C4-2B (cell line): ENCODE measurements at regions not wholly inside any gene's neighbourhood (a gene's known extent, or its start where the extent isn't known, plus 50 kb on each side); places are given as distances from the start of the nearest gene placed in this dataset.

Experiments used
- H3K27ac ChIP-seq: fragments of 450-650 bp; 2 replicates; pipeline ENCODE4 v1.5.1; 2017
- CTCF ChIP-seq: fragments of 450-650 bp; conservative IDR thresholded peaks from 2 replicates; pipeline ENCODE4 v1.5.1; 2017; ENCODE audit warnings: mild to moderate bottlenecking
- ZFX ChIP-seq: fragments of 450-650 bp; IDR thresholded peaks from 2 replicates; pipeline ENCODE4 v1.6.1; 2017

- no peak overlapping the region for H3K27ac ChIP-seq
- TF ChIP-seq CTCF (no peak), ZFX (no peak)
Observed at GRCh38 chr16:5730783-5731182, 633.2 kb upstream of the EEF2KMT start.

GRCh38 chr16:5722116-5722619 is 624.6 kb upstream of the EEF2KMT start:
- no peak for TF ChIP-seq CTCF
- no peak for TF ChIP-seq ZFX

GRCh38 chr16:5715155-5715554 is 617.6 kb upstream of the EEF2KMT start:
- TF ChIP-seq CTCF (no peak), ZFX (no peak)
- H3K27ac ChIP-seq = no peak overlapping the region

More at GRCh38 chr16:5722116-5722619, 624.6 kb upstream of the EEF2KMT start:
- H3K27ac ChIP-seq = no peak overlapping the region

GRCh38 chr16:5709889-5710288 is 612.3 kb upstream of the EEF2KMT start:
- TF ChIP-seq ZFX (no peak), CTCF (no peak)
- no peak overlapping the region for H3K27ac ChIP-seq

GRCh38 chr16:5706211-5706610 is 608.6 kb upstream of the EEF2KMT start:
- TF ChIP-seq ZFX (no peak), CTCF (no peak)
- H3K27ac ChIP-seq = no peak overlapping the region

- TF ChIP-seq ZFX (no peak), CTCF (no peak)
Observed at GRCh38 chr16:5704271-5704670, 606.7 kb upstream of the EEF2KMT start.

GRCh38 chr16:5693426-5693825 is 595.8 kb upstream of the EEF2KMT start:
- no peak for TF ChIP-seq ZFX
- TF ChIP-seq CTCF = no peak
- H3K27ac ChIP-seq = no peak overlapping the region

More at GRCh38 chr16:5704271-5704670, 606.7 kb upstream of the EEF2KMT start:
- no peak overlapping the region for H3K27ac ChIP-seq
